Sigmoid colon (tissue), 4 donors: ENCODE measurements at regions not wholly inside any gene's neighbourhood (a gene's known extent, or its start where the extent isn't known, plus 50 kb on each side); places are given as distances from the start of the nearest gene placed in this dataset.

Experiments
- POLR2A ChIP-seq, 2 donors: fragments of 450-650 bp; IDR thresholded peaks; one replicate each; pipeline ENCODE4 v1.6.1; 2016; ENCODE audit warnings: antibody characterized with exemption in 2 of 2, mild to moderate bottlenecking in 2 of 2, moderate library complexity in 2 of 2
- POLR2AphosphoS5 ChIP-seq, 4 donors: sonication (generic); formaldehyde crosslinking; IDR thresholded peaks; one replicate each; pipeline ENCODE4 v1.6.1; 2017; ENCODE audit warnings: antibody characterized with exemption in 4 of 4

- TF ChIP-seq POLR2A (IDR thresholded peaks at IDR 0.05) (no peak), POLR2AphosphoS5 (IDR thresholded peaks at IDR 0.05) (no peak)
These were observed 77.0 kb upstream of the SMIM21 start for GRCh38 chr18:75504469-75504868.
